HCT116 (cell line): ENCODE measurements at regions not wholly inside any gene's neighbourhood (a gene's known extent, or its start where the extent isn't known, plus 50 kb on each side); places are given as distances from the start of the nearest gene placed in this dataset.

Source experiments
- CTCF ChIP-seq, 3 experiments: fragments of 200-600 bp in 1 of 3; sonication (generic) in 1 of 3; IDR thresholded peaks in 2 of 3; conservative IDR thresholded peaks in 1 of 3; 2 replicates each; pipeline ENCODE4 v1.5.1; 2012 to 2017; ENCODE audit warnings: low read depth in 2 of 3, low read length in 2 of 3, antibody characterized with exemption in 1 of 3, borderline replicate concordance in 1 of 3, control low read depth in 1 of 3, mild to moderate bottlenecking in 1 of 3, mixed read lengths in 1 of 3, mixed run types in 1 of 3, moderate library complexity in 1 of 3; ENCODE audit not compliant: insufficient read depth in 1 of 3
- POLR2A ChIP-seq: IDR thresholded peaks from 2 replicates; pipeline ENCODE4 v1.7.0; 2011; ENCODE audit warnings: borderline replicate concordance; ENCODE audit not compliant: insufficient read depth, insufficient read length; ENCODE audit errors: extremely low read depth
- RAD21 ChIP-seq: IDR thresholded peaks from 2 replicates; pipeline ENCODE4 v1.6.1; 2012; ENCODE audit warnings: low read depth, mild to moderate bottlenecking

DNA sequence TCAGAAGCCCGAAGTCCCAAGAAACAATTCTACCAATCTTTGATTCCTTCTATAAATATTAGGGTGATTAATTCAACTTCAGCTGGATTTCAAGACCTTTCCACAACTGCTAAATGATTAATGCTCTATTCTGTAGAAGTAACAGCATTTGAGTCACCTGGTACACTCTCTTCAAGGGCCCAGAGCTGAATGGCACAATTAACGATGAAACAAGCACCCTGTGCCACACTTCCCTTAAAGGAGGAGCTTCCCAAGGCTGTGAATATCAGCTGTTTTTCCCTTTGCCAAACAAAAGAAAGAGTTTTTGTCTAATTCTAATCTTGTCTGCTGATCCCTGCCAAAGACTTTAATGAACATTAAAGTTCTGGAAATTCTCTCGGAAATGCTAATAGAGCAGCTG lies 56.0 kb downstream of the BOD1L2 start:
- TF ChIP-seq RAD21 (no peak), POLR2A (no peak), CTCF (IDR thresholded peaks at IDR 0.05 in 2 of 3, conservative IDR thresholded peaks at IDR 0.05 in 1 of 3; ENCODE audit: borderline replicate concordance in 1 of 3, insufficient read depth in 1 of 3, low read depth in 2 of 3, low read length in 2 of 3) (no peak)
